Caki2 (cell line): ENCODE measurements at regions not wholly inside any gene's neighbourhood (a gene's known extent, or its start where the extent isn't known, plus 50 kb on each side); places are given as distances from the start of the nearest gene placed in this dataset.

ENCODE experiments used
- DNase-seq: peaks from one replicate; pipeline ENCODE4 v3.0.0-alpha.2; 2015; ENCODE audit warnings: low read depth
- in situ Hi-C: cut with HindIII; loops from 2 replicates; pipeline ENCODE4 v1.10.0; 2016; ENCODE audit warnings: low sequenced_read_pairs, low pct_unique_long_range_greater_than_20kb, mixed read lengths

GRCh38 chr5:54689411-54690251 is 172.1 kb downstream of the SNX18 start:
- no peak for DNase-seq

DNA sequence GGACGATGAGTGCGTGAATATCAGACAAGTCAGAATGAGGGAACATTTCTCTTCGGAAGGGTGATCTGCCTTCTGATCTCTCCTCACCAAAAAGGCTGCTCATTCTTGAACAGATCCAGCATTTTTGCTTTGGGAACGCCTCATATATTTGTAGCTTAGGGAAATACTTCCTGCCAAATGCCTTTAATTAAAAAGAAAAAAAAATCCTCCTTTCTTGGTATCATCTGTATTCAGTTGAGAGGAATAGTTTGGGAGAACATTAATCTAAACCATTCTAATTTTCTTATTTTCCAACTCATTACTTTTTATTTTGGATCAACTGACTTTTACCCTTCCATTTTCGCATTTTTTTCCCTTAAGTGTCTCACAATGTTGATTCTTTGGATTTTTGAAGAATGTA is 163.4 kb downstream of the SNX18 start:
- no peak for DNase-seq
- in situ Hi-C loops: no loop called here

More at GRCh38 chr5:54689411-54690251, 172.1 kb downstream of the SNX18 start:
- in situ Hi-C loops: no loop called here

- DNase-seq: no peak
- in situ Hi-C loops: no loop called here
Observed at GRCh38 chr5:54679686-54680085, 162.1 kb downstream of the SNX18 start.

- in situ Hi-C loops: no loop called here
- DNase-seq: no peak
Observed at GRCh38 chr5:54678737-54679136, 161.2 kb downstream of the SNX18 start.

- no peak for DNase-seq
- in situ Hi-C loops: no loop called here
Observed at GRCh38 chr5:54676481-54677340, 159.2 kb downstream of the SNX18 start.

GRCh38 chr5:54673523-54674225 is 156.1 kb downstream of the SNX18 start:
- no peak for DNase-seq
- in situ Hi-C loops: no loop called here

GRCh38 chr5:54672871-54673270 is 155.3 kb downstream of the SNX18 start:
- in situ Hi-C loops: no loop called here

DNA sequence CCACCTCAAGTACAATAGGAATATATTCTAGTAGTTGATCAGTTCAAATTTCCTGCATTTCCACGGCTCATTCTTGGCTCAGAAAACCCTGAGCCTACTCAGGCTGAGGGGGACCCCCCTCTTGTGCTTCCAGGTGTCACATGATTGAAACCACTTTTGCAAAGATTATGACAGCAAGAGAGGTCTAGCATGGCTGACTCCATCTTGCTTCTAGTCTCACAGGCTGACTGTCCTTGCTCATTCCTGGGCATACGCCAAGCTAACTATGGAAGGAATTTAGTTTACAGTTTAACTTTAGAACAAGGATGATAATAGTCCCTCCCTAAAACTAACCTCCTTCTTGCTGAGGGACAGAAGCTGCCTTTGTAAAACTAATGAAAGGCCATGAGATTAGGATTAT is 154.1 kb downstream of the SNX18 start:
- no peak for DNase-seq
- in situ Hi-C loops: no loop called here

More at GRCh38 chr5:54672871-54673270, 155.3 kb downstream of the SNX18 start:
- DNase-seq: no peak

- in situ Hi-C loops: no loop called here
- no peak for DNase-seq
Observed at GRCh38 chr5:54671111-54671531, 153.6 kb downstream of the SNX18 start.

GRCh38 chr5:54670281-54670680 is 152.7 kb downstream of the SNX18 start:
- DNase-seq: no peak
- in situ Hi-C loops: no loop called here

GRCh38 chr5:54669845-54670244 is 152.3 kb downstream of the SNX18 start:
- in situ Hi-C loops: no loop called here
- no peak for DNase-seq

DNA sequence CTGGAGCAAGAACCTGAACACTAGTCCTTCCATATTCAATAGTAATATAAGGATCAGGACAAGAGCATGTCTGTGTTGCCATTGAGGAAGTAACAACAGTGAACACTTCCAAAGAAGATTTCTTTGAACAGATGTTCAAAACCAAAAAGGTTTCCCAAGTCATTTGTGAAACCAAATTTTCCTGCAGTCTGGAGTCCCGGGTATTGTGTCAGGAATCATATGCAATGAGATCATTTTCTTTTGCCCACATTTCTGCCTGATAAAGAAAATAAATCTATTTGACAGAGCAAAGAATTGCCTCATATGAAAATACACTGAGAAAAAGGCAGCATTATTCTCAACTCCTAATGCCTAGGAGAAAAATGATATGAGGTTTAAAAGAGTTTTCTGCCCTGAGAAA is 151.7 kb downstream of the SNX18 start:
- in situ Hi-C loops: no loop called here
- no peak for DNase-seq

- no peak for DNase-seq
- in situ Hi-C loops: no loop called here
Observed at GRCh38 chr5:54668096-54668495, 150.5 kb downstream of the SNX18 start.

- no peak for DNase-seq
- in situ Hi-C loops: no loop called here
Observed at GRCh38 chr5:54667136-54667535, 149.6 kb downstream of the SNX18 start.

DNA sequence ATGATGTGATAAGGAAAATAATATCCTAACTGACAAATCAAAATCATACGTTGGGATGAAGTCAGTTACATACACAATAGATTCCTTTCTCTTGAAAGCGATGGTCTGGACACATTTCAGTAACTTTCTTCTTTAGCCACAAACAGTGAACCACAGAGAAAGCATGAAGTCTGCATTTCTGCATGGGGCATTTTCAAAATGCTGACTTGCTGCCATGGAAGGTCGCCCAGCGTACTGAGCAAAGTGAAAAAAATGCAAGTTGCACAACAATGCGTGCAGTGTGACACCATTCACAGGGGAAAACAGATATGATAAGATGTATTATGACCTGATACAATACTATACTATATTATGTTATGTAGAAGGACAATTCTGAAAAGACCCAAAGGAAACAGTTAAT is 146.3 kb downstream of the SNX18 start:
- in situ Hi-C loops: no loop called here
- no peak for DNase-seq

DNA sequence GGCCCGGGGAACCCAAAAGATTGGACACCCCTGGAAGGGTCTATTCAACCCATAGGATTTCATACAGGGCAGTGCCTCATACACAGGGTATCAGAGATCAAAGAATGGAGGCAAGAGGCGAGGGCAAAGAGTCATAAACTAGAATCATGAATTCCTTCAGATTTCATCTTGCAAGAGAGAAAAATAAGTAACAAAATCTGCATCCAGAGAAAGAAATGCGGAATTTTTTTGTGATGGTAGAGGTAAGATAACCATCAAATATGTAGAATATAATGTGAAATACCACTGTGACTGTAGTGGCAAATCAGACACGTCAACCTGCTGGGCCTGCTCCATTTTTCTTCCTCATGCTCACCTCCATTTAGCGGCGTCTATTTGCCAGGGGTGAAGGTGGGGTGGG is 143.6 kb downstream of the SNX18 start:
- no peak for DNase-seq
- in situ Hi-C loops: no loop called here

DNA sequence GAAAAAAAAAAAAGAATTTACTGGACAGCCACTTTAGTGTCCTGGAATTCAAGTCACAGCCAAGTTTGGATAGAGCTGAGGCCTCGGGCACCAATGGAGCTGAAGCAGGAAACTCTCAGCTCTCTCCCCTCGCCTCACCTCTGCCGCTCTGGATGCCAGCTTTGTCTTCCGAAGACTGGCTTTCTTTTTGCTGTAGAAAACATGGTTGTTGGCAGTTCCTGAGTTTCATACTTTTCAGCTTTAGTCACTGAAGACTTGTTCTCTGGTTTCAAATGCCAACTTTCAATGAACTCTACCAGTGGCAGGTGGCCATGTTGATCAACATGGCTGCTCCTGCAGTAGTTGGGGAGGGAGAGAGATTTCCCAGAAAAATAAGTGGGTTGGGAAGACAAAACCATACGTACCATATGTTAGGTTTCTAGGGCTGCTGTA is 142.2 kb downstream of the SNX18 start:
- in situ Hi-C loops: no loop called here
- DNase-seq: no peak

GRCh38 chr5:54658010-54658409 is 140.5 kb downstream of the SNX18 start:
- no peak for DNase-seq
- in situ Hi-C loops: no loop called here

- DNase-seq: no peak
- in situ Hi-C loops: no loop called here
Observed at GRCh38 chr5:54656261-54656728, 138.7 kb downstream of the SNX18 start.
